ENCODE measurements at regions not wholly inside any gene's neighbourhood (a gene's known extent, or its start where the extent isn't known, plus 50 kb on each side); places are given as distances from the start of the nearest gene placed in this dataset.

GRCh38 chr12:87853448-87854003 lies 175.7 kb downstream of the C12orf50 start:
- H3K4ac ChIP-seq (ENCODE audit: low read depth, low read length) = no peak overlapping the region
- no peaks in the 10 kb centered on the region for H3K27me3 ChIP-seq (ENCODE audit: insufficient read depth, low read length, poor library complexity)
- no peak overlapping the region for H3K4me2 ChIP-seq (ENCODE audit: low read length)
- 100% methylated on average over 1 of the region's 6 CpGs for WGBS (ENCODE audit: extremely low coverage, insufficient coverage, low lambda C conversion rate)
- no peak overlapping the region for H3K9ac ChIP-seq (ENCODE audit: low read length)
- H3K36me3 ChIP-seq (ENCODE audit: control insufficient read depth, insufficient read depth, low read length) = no peaks in the 10 kb centered on the region
- no peak overlapping the region for H2BK5ac ChIP-seq (ENCODE audit: low read length)
- no peak overlapping the region for H4K8ac ChIP-seq (ENCODE audit: low read depth, low read length)
- no peak overlapping the region for H2BK15ac ChIP-seq (replicated peaks; ENCODE audit: low read depth)
- no peaks in the 10 kb centered on the region for H3K4me1 ChIP-seq (ENCODE audit: control insufficient read depth, low read depth, low read length)
- no peak overlapping the region for H3K18ac ChIP-seq (ENCODE audit: low read length)
- H3K79me1 ChIP-seq (ENCODE audit: low read length) = no peaks in the 10 kb centered on the region
- H4K5ac ChIP-seq (ENCODE audit: low read length) = no peak overlapping the region
- H3K4me3 ChIP-seq (ENCODE audit: low read length) = no peak overlapping the region
- no peak overlapping the region for H3K23ac ChIP-seq (ENCODE audit: low read length)
- no peak overlapping the region for H3K27ac ChIP-seq (ENCODE audit: low read depth, low read length)
- no peak overlapping the region for H2AK5ac ChIP-seq (ENCODE audit: low read length)
- H2BK120ac ChIP-seq (ENCODE audit: low read depth, low read length) = no peak overlapping the region
- H3K56ac ChIP-seq (ENCODE audit: low read length) = no peak overlapping the region
- peak; percentile 26 for DNase-seq
- no peaks in the 10 kb centered on the region for H3K79me2 ChIP-seq (ENCODE audit: control insufficient read depth, insufficient read depth, low read length)

- WGBS (ENCODE audit: extremely low coverage, insufficient coverage, low lambda C conversion rate) = no CpG with 5 or more reads among the region's 2 CpGs
- Histone ChIP-seq H2BK15ac (replicated peaks; ENCODE audit: low read depth) (no peak overlapping the region), H3K4me3 (ENCODE audit: low read length) (no peak overlapping the region), H3K9ac (ENCODE audit: low read length) (no peak overlapping the region), H2BK120ac (ENCODE audit: low read depth, low read length) (no peak overlapping the region), H4K5ac (ENCODE audit: low read length) (no peak overlapping the region), H3K56ac (ENCODE audit: low read length) (no peak overlapping the region), H3K36me3 (ENCODE audit: control insufficient read depth, insufficient read depth, low read length) (no peaks in the 10 kb centered on the region), H3K79me1 (ENCODE audit: low read length) (no peaks in the 10 kb centered on the region), H3K27me3 (ENCODE audit: insufficient read depth, low read length, poor library complexity) (no peaks in the 10 kb centered on the region), H3K79me2 (ENCODE audit: control insufficient read depth, insufficient read depth, low read length) (no peaks in the 10 kb centered on the region), H2AK5ac (ENCODE audit: low read length) (no peak overlapping the region), H4K8ac (ENCODE audit: low read depth, low read length) (no peak overlapping the region), H2BK5ac (ENCODE audit: low read length) (no peak overlapping the region), H3K4ac (ENCODE audit: low read depth, low read length) (no peak overlapping the region), H3K4me1 (ENCODE audit: control insufficient read depth, low read depth, low read length) (no peaks in the 10 kb centered on the region), H3K27ac (ENCODE audit: low read depth, low read length) (no peak overlapping the region), H3K18ac (ENCODE audit: low read length) (no peak overlapping the region), H3K4me2 (ENCODE audit: low read length) (no peak overlapping the region), H3K23ac (ENCODE audit: low read length) (no peak overlapping the region)
- no peak for DNase-seq
These were observed 180.1 kb downstream of the C12orf50 start for GRCh38 chr12:87849074-87849473.

GRCh38 chr12:87848248-87848868 lies 180.8 kb downstream of the C12orf50 start:
- Histone ChIP-seq H3K4me3 (ENCODE audit: low read length) (no peak overlapping the region), H3K79me1 (ENCODE audit: low read length) (no peaks in the 10 kb centered on the region), H3K27me3 (ENCODE audit: insufficient read depth, low read length, poor library complexity) (no peaks in the 10 kb centered on the region), H3K79me2 (ENCODE audit: control insufficient read depth, insufficient read depth, low read length) (no peaks in the 10 kb centered on the region), H3K23ac (ENCODE audit: low read length) (no peak overlapping the region), H2AK5ac (ENCODE audit: low read length) (no peak overlapping the region), H3K9ac (ENCODE audit: low read length) (no peak overlapping the region), H3K4ac (ENCODE audit: low read depth, low read length) (no peak overlapping the region), H2BK5ac (ENCODE audit: low read length) (no peak overlapping the region), H3K4me2 (ENCODE audit: low read length) (no peak overlapping the region), H3K36me3 (ENCODE audit: control insufficient read depth, insufficient read depth, low read length) (no peaks in the 10 kb centered on the region), H4K5ac (ENCODE audit: low read length) (no peak overlapping the region), H2BK15ac (replicated peaks; ENCODE audit: low read depth) (no peak overlapping the region), H3K4me1 (ENCODE audit: control insufficient read depth, low read depth, low read length) (no peaks in the 10 kb centered on the region), H3K27ac (ENCODE audit: low read depth, low read length) (no peak overlapping the region), H2BK120ac (ENCODE audit: low read depth, low read length) (no peak overlapping the region), H3K18ac (ENCODE audit: low read length) (no peak overlapping the region), H3K56ac (ENCODE audit: low read length) (no peak overlapping the region), H4K8ac (ENCODE audit: low read depth, low read length) (no peak overlapping the region)
- DNase-seq = peak; percentile 60
- no CpG with 5 or more reads among the region's 2 CpGs for WGBS (ENCODE audit: extremely low coverage, insufficient coverage, low lambda C conversion rate)

GRCh38 chr12:87847147-87847546 lies 182.1 kb downstream of the C12orf50 start:
- H3K79me1 ChIP-seq (ENCODE audit: low read length) = no peaks in the 10 kb centered on the region
- H3K18ac ChIP-seq (ENCODE audit: low read length) = no peak overlapping the region
- no CpG with 5 or more reads among the region's 4 CpGs for WGBS (ENCODE audit: extremely low coverage, insufficient coverage, low lambda C conversion rate)
- no peak overlapping the region for H3K27ac ChIP-seq (ENCODE audit: low read depth, low read length)
- no peak overlapping the region for H3K9ac ChIP-seq (ENCODE audit: low read length)
- H3K79me2 ChIP-seq (ENCODE audit: control insufficient read depth, insufficient read depth, low read length) = no peaks in the 10 kb centered on the region
- no peak overlapping the region for H3K4ac ChIP-seq (ENCODE audit: low read depth, low read length)
- no peak overlapping the region for H4K8ac ChIP-seq (ENCODE audit: low read depth, low read length)
- no peak overlapping the region for H3K4me2 ChIP-seq (ENCODE audit: low read length)
- H3K27me3 ChIP-seq (ENCODE audit: insufficient read depth, low read length, poor library complexity) = no peaks in the 10 kb centered on the region
- no peaks in the 10 kb centered on the region for H3K36me3 ChIP-seq (ENCODE audit: control insufficient read depth, insufficient read depth, low read length)
- H3K56ac ChIP-seq (ENCODE audit: low read length) = no peak overlapping the region
- no peak overlapping the region for H2AK5ac ChIP-seq (ENCODE audit: low read length)
- H2BK5ac ChIP-seq (ENCODE audit: low read length) = no peak overlapping the region
- no peaks in the 10 kb centered on the region for H3K4me1 ChIP-seq (ENCODE audit: control insufficient read depth, low read depth, low read length)
- no peak overlapping the region for H3K4me3 ChIP-seq (ENCODE audit: low read length)
- H2BK120ac ChIP-seq (ENCODE audit: low read depth, low read length) = no peak overlapping the region
- no peak overlapping the region for H4K5ac ChIP-seq (ENCODE audit: low read length)
- DNase-seq = peak; percentile 28
- H3K23ac ChIP-seq (ENCODE audit: low read length) = no peak overlapping the region
- H2BK15ac ChIP-seq (replicated peaks; ENCODE audit: low read depth) = no peak overlapping the region

- no peaks in the 10 kb centered on the region for H3K79me1 ChIP-seq (ENCODE audit: low read length)
- no peak overlapping the region for H3K18ac ChIP-seq (ENCODE audit: low read length)
- H3K36me3 ChIP-seq (ENCODE audit: control insufficient read depth, insufficient read depth, low read length) = no peaks in the 10 kb centered on the region
- no peak overlapping the region for H2BK15ac ChIP-seq (replicated peaks; ENCODE audit: low read depth)
- H3K79me2 ChIP-seq (ENCODE audit: control insufficient read depth, insufficient read depth, low read length) = no peaks in the 10 kb centered on the region
- no peak overlapping the region for H2BK5ac ChIP-seq (ENCODE audit: low read length)
- H4K5ac ChIP-seq (ENCODE audit: low read length) = no peak overlapping the region
- no peak overlapping the region for H2AK5ac ChIP-seq (ENCODE audit: low read length)
- no peak overlapping the region for H2BK120ac ChIP-seq (ENCODE audit: low read depth, low read length)
- no peak overlapping the region for H3K4me2 ChIP-seq (ENCODE audit: low read length)
- H3K9ac ChIP-seq (ENCODE audit: low read length) = no peak overlapping the region
- H4K8ac ChIP-seq (ENCODE audit: low read depth, low read length) = no peak overlapping the region
- H3K27ac ChIP-seq (ENCODE audit: low read depth, low read length) = no peak overlapping the region
- no peaks in the 10 kb centered on the region for H3K27me3 ChIP-seq (ENCODE audit: insufficient read depth, low read length, poor library complexity)
- WGBS (ENCODE audit: extremely low coverage, insufficient coverage, low lambda C conversion rate) = no CpG with 5 or more reads among the region's 2 CpGs
- H3K4me1 ChIP-seq (ENCODE audit: control insufficient read depth, low read depth, low read length) = no peaks in the 10 kb centered on the region
- H3K23ac ChIP-seq (ENCODE audit: low read length) = no peak overlapping the region
- DNase-seq = peak; percentile 61
- H3K56ac ChIP-seq (ENCODE audit: low read length) = no peak overlapping the region
- no peak overlapping the region for H3K4me3 ChIP-seq (ENCODE audit: low read length)
- no peak overlapping the region for H3K4ac ChIP-seq (ENCODE audit: low read depth, low read length)
These were observed 183.2 kb downstream of the C12orf50 start for GRCh38 chr12:87846045-87846444.

GRCh38 chr12:87841935-87842334 lies 187.3 kb downstream of the C12orf50 start:
- no peak overlapping the region for H2BK120ac ChIP-seq (ENCODE audit: low read depth, low read length)
- no peak overlapping the region for H2AK5ac ChIP-seq (ENCODE audit: low read length)
- H4K8ac ChIP-seq (ENCODE audit: low read depth, low read length) = no peak overlapping the region
- H3K9ac ChIP-seq (ENCODE audit: low read length) = no peak overlapping the region
- no peaks in the 10 kb centered on the region for H3K79me2 ChIP-seq (ENCODE audit: control insufficient read depth, insufficient read depth, low read length)
- no peak overlapping the region for H3K56ac ChIP-seq (ENCODE audit: low read length)
- no peak overlapping the region for H3K18ac ChIP-seq (ENCODE audit: low read length)
- H3K4ac ChIP-seq (ENCODE audit: low read depth, low read length) = no peak overlapping the region
- no peak overlapping the region for H3K4me2 ChIP-seq (ENCODE audit: low read length)
- no peak overlapping the region for H3K4me3 ChIP-seq (ENCODE audit: low read length)
- H3K79me1 ChIP-seq (ENCODE audit: low read length) = no peaks in the 10 kb centered on the region
- no peak overlapping the region for H2BK5ac ChIP-seq (ENCODE audit: low read length)
- no peaks in the 10 kb centered on the region for H3K4me1 ChIP-seq (ENCODE audit: control insufficient read depth, low read depth, low read length)
- H3K27me3 ChIP-seq (ENCODE audit: insufficient read depth, low read length, poor library complexity) = no peaks in the 10 kb centered on the region
- no peaks in the 10 kb centered on the region for H3K36me3 ChIP-seq (ENCODE audit: control insufficient read depth, insufficient read depth, low read length)
- no peak overlapping the region for H2BK15ac ChIP-seq (replicated peaks; ENCODE audit: low read depth)
- peak; percentile 30 for DNase-seq
- H3K23ac ChIP-seq (ENCODE audit: low read length) = no peak overlapping the region
- no peak overlapping the region for H4K5ac ChIP-seq (ENCODE audit: low read length)
- no peak overlapping the region for H3K27ac ChIP-seq (ENCODE audit: low read depth, low read length)

Measured in mesendoderm (in vitro differentiated cells).